CD8-positive, alpha-beta memory T cell (primary cell): ENCODE measurements at regions not wholly inside any gene's neighbourhood (a gene's known extent, or its start where the extent isn't known, plus 50 kb on each side); places are given as distances from the start of the nearest gene placed in this dataset.
"Not testable (repeated sequence)": the region's sequence is repeated elsewhere in the genome, so short reads cannot be mapped to it uniquely, and the experiment has no call there.

Source experiments
- CTCF ChIA-PET: fragments of 350-600 bp; sonication (Branson Sonifier 250); formaldehyde crosslinking; loops from one replicate; lab custom pipeline; 2021; ENCODE audit warnings: antibody characterized with exemption; lab: Charles Lee
- POLR2A ChIA-PET: fragments of 350-600 bp; sonication (Branson Sonifier 250); formaldehyde crosslinking; loops from one replicate; lab custom pipeline; 2021; ENCODE audit warnings: antibody characterized with exemption; lab: Charles Lee
- DNase-seq, 5 donors: peaks; one replicate each; pipeline versions ENCODE4 v3.0.0 to v3.0.0-alpha.2; 2020 to 2022; ENCODE audit warnings: mixed read lengths in 1 of 5
- H3K27ac ChIP-seq: one replicate; pipeline ENCODE4 v1.7.0; 2013; ENCODE audit warnings: low read depth, mild to moderate bottlenecking, low read length, moderate library complexity
- H3K27me3 ChIP-seq: 2 replicates; pipeline ENCODE4 v1.7.0; 2013; ENCODE audit warnings: low read length, mild to moderate bottlenecking; ENCODE audit not compliant: insufficient read depth, poor library complexity, severe bottlenecking
- H3K36me3 ChIP-seq: 2 replicates; pipeline ENCODE4 v1.7.0; 2013; ENCODE audit warnings: mild to moderate bottlenecking, low read length, moderate library complexity; ENCODE audit not compliant: insufficient read depth
- H3K4me1 ChIP-seq: 2 replicates; pipeline ENCODE4 v1.7.0; 2013; ENCODE audit warnings: mild to moderate bottlenecking, low read length, moderate library complexity; ENCODE audit not compliant: insufficient read depth
- H3K4me3 ChIP-seq: 2 replicates; pipeline ENCODE4 v1.7.0; 2013; ENCODE audit warnings: mild to moderate bottlenecking, low read length
- H3K9me3 ChIP-seq: 2 replicates; pipeline ENCODE4 v1.7.0; 2013; ENCODE audit warnings: mild to moderate bottlenecking, low read length
- H3K27ac Mint-ChIP-seq, 8 donors: one replicate each; pipeline ENCODE4 v1.8.0; 2020 to 2021; ENCODE audit warnings: mixed read lengths in 8 of 8, mild to moderate bottlenecking in 6 of 8, inconsistent platforms in 3 of 8, moderate library complexity in 3 of 8
- H3K27me3 Mint-ChIP-seq, 2 donors: one replicate each; pipeline ENCODE4 v1.8.0; 2020 to 2021; ENCODE audit warnings: mixed read lengths in 2 of 2, mild to moderate bottlenecking in 1 of 2, moderate library complexity in 1 of 2
- H3K36me3 Mint-ChIP-seq, 3 donors: one replicate each; pipeline ENCODE4 v1.8.0; 2020 to 2021; ENCODE audit warnings: mixed read lengths in 3 of 3, inconsistent platforms in 1 of 3, mild to moderate bottlenecking in 1 of 3
- H3K4me1 Mint-ChIP-seq, 3 donors: one replicate each; pipeline ENCODE4 v1.8.0; 2020 to 2021; ENCODE audit warnings: mixed read lengths in 3 of 3, inconsistent platforms in 1 of 3, mild to moderate bottlenecking in 1 of 3
- H3K4me3 Mint-ChIP-seq, 7 donors: one replicate each; pipeline ENCODE4 v1.8.0; 2020 to 2021; ENCODE audit warnings: mixed read lengths in 7 of 7, mild to moderate bottlenecking in 6 of 7, moderate library complexity in 4 of 7, inconsistent platforms in 2 of 7
- H3K9me3 Mint-ChIP-seq, 5 donors: one replicate each; pipeline ENCODE4 v1.8.0; 2020 to 2022; ENCODE audit warnings: mixed read lengths in 5 of 5, mild to moderate bottlenecking in 3 of 5, moderate library complexity in 2 of 5, inconsistent platforms in 1 of 5

DNA sequence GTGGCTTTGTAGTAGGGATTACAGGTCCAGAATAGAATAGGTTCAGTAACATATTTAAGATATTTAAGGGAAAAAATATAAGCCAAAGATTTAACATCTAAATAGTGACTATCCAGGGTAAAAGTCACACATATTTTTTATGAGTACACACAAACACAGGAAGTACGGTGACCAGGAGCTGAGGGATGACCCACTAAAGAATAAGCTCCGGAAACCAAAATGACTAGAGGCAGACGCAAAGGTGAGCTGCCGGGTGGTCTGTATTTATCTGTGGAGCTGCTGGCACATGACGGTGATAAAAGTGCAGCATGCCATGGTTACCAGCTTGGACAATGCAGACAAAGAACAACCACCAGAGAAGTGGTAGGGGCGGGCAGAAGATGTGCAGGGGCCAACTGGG lies 73.9 kb upstream of the FBXO28 start:
- H3K27me3 Mint-ChIP-seq: peaks cover 19 to 35% of the 10 kb centered on the region in 2 donors
- H3K27ac ChIP-seq, H3K27ac Mint-ChIP-seq, H3K9me3 Mint-ChIP-seq, POLR2A ChIA-PET, CTCF ChIA-PET, DNase-seq, H3K4me3 ChIP-seq, H3K4me3 Mint-ChIP-seq, H3K4me1 Mint-ChIP-seq, H3K27me3 ChIP-seq, H3K36me3 ChIP-seq, H3K9me3 ChIP-seq, H3K4me1 ChIP-seq, H3K36me3 Mint-ChIP-seq: not testable (repeated sequence)

GRCh38 chr1:224038832-224039231 lies 75.1 kb upstream of the FBXO28 start:
- H3K27ac ChIP-seq, H3K4me1 Mint-ChIP-seq, H3K4me3 Mint-ChIP-seq, H3K9me3 Mint-ChIP-seq, H3K4me1 ChIP-seq, CTCF ChIA-PET, H3K36me3 Mint-ChIP-seq, H3K27me3 ChIP-seq, H3K27ac Mint-ChIP-seq, POLR2A ChIA-PET, H3K4me3 ChIP-seq, H3K9me3 ChIP-seq, H3K36me3 ChIP-seq, DNase-seq: not testable (repeated sequence)
- H3K27me3 Mint-ChIP-seq: peaks cover 12 to 25% of the 10 kb centered on the region in 2 donors

DNA sequence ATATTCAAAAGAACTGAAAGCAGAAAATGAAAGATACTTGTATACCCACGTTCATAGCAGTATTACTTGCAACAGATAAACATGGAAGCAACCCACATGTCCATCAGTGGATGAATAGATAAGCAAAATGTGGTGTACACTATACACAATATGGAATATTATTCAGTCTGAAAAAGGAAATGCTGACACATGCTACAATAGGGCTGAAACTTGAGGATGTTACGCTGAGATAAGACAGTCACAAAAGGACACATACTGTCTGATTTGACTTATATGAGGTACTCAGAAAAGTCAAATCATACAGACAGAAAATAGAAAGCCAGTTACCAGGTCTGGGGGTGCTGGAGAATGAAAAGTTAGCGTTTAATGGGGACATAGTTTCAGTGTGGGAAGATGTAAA lies 76.5 kb upstream of the FBXO28 start:
- H3K27ac ChIP-seq, H3K36me3 ChIP-seq, DNase-seq, H3K27me3 ChIP-seq, H3K4me1 Mint-ChIP-seq, H3K9me3 ChIP-seq, H3K4me3 ChIP-seq, POLR2A ChIA-PET, H3K9me3 Mint-ChIP-seq, CTCF ChIA-PET, H3K27ac Mint-ChIP-seq, H3K36me3 Mint-ChIP-seq, H3K4me3 Mint-ChIP-seq, H3K4me1 ChIP-seq: not testable (repeated sequence)
- H3K27me3 Mint-ChIP-seq: peaks cover 8 to 19% of the 10 kb centered on the region in 2 donors

DNA sequence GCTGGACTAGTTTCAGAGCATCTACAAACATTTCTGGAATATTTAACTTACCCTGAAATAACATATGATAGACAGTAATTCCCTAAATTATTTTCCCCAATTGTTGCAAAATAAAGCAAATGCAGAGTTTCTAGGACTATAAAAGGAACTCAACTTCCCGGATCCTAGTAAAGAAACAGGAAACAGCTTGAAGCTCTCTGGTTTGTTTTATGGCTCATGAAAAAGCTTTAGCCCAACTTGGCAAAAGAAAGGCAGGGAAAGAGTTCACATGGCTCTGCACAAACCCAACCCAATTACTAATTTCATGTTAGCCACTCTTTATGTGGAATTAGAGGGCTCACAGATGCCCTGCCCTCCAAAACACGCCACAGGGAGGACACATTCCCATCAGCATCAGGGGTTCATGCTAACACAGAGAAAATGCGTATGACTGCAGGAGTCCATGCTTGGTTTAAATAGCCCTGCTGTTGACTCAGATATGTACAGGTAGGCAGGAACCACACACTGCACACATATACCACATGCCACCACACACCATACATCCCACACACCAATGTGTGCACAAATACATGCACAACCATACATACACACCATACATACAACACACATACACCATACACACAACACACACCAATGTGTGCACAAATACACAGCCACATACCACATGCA lies 81.2 kb upstream of the FBXO28 start:
- H3K36me3 Mint-ChIP-seq, H3K9me3 ChIP-seq, H3K27me3 ChIP-seq, H3K4me1 ChIP-seq, H3K4me1 Mint-ChIP-seq, H3K4me3 ChIP-seq, DNase-seq, H3K27ac ChIP-seq, CTCF ChIA-PET, POLR2A ChIA-PET, H3K27ac Mint-ChIP-seq, H3K36me3 ChIP-seq, H3K4me3 Mint-ChIP-seq, H3K27me3 Mint-ChIP-seq, H3K9me3 Mint-ChIP-seq: not testable (repeated sequence)

GRCh38 chr1:224031986-224032385 lies 81.9 kb upstream of the FBXO28 start:
- H3K27me3 Mint-ChIP-seq, H3K27ac Mint-ChIP-seq, CTCF ChIA-PET, H3K9me3 ChIP-seq, H3K27me3 ChIP-seq, H3K4me1 Mint-ChIP-seq, H3K4me3 Mint-ChIP-seq, H3K4me3 ChIP-seq, H3K36me3 ChIP-seq, H3K27ac ChIP-seq, DNase-seq, POLR2A ChIA-PET, H3K9me3 Mint-ChIP-seq, H3K36me3 Mint-ChIP-seq, H3K4me1 ChIP-seq: not testable (repeated sequence)

- DNase-seq, H3K27ac Mint-ChIP-seq, H3K9me3 Mint-ChIP-seq, H3K27me3 Mint-ChIP-seq, POLR2A ChIA-PET, H3K4me3 ChIP-seq, H3K27me3 ChIP-seq, H3K36me3 ChIP-seq, CTCF ChIA-PET, H3K27ac ChIP-seq, H3K9me3 ChIP-seq, H3K4me3 Mint-ChIP-seq, H3K4me1 ChIP-seq, H3K36me3 Mint-ChIP-seq, H3K4me1 Mint-ChIP-seq: not testable (repeated sequence)
These were observed 83.7 kb upstream of the FBXO28 start for GRCh38 chr1:224030257-224030656.

- CTCF ChIA-PET, H3K27ac Mint-ChIP-seq, H3K4me1 ChIP-seq, H3K27me3 Mint-ChIP-seq, H3K36me3 ChIP-seq, H3K4me3 ChIP-seq, H3K4me1 Mint-ChIP-seq, DNase-seq, POLR2A ChIA-PET, H3K27ac ChIP-seq, H3K36me3 Mint-ChIP-seq, H3K9me3 ChIP-seq, H3K9me3 Mint-ChIP-seq, H3K27me3 ChIP-seq, H3K4me3 Mint-ChIP-seq: not testable (repeated sequence)
These were observed 84.5 kb upstream of the FBXO28 start for GRCh38 chr1:224029286-224030025.

DNA sequence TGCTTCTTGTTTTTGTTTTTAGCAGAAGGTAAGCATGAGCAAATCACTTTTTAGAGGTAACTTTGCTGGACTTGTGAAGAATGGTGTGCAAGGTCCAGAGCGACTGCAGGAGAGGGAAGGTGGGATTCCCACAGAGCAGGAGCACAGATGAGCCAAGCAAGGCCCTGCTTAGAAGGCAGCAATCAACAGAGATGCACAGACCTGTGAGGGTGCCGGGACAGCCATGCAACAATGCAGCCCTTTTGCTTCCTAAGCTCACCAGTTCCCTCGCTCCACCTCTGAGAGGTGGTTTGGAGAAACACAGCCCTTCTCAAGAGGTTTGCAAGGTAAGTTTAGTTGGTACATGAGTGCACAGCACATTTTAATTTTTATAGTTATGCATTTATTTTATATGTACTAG lies 85.1 kb upstream of the FBXO28 start:
- H3K27me3 ChIP-seq, H3K27ac Mint-ChIP-seq, DNase-seq, H3K4me3 ChIP-seq, H3K36me3 ChIP-seq, H3K4me1 Mint-ChIP-seq, H3K27ac ChIP-seq, CTCF ChIA-PET, H3K9me3 Mint-ChIP-seq, H3K27me3 Mint-ChIP-seq, H3K9me3 ChIP-seq, POLR2A ChIA-PET, H3K36me3 Mint-ChIP-seq, H3K4me1 ChIP-seq, H3K4me3 Mint-ChIP-seq: not testable (repeated sequence)
